Natural killer cell (primary cell): ENCODE measurements at regions not wholly inside any gene's neighbourhood (a gene's known extent, or its start where the extent isn't known, plus 50 kb on each side); places are given as distances from the start of the nearest gene placed in this dataset.

Experiments
- ATAC-seq, 3 donors: fragments of 150-1000 bp in 2 of 3; fragments of 200-7000 bp in 1 of 3; cut with Tn5 transposase; 1 replicate in 1 of 3; 2 replicates in 2 of 3; pipeline ENCODE4 v1.10.0; 2021; ENCODE audit warnings: mild to moderate bottlenecking in 2 of 3, moderate library complexity in 2 of 3
- DNase-seq, 2 donors: peaks; one replicate each; pipeline versions ENCODE4 v3.0.0 to v3.0.0-alpha.2; 2013 to 2021; ENCODE audit warnings: mixed read lengths in 1 of 2
- H3K27ac ChIP-seq: one replicate; pipeline ENCODE4 v1.5.1; 2013; ENCODE audit warnings: mild to moderate bottlenecking, low read length
- H3K27me3 ChIP-seq: one replicate; pipeline ENCODE4 v1.6.1; 2013; ENCODE audit warnings: low read length; ENCODE audit not compliant: control insufficient read depth, insufficient read depth
- H3K36me3 ChIP-seq: one replicate; pipeline ENCODE4 v1.6.1; 2013; ENCODE audit warnings: low read length; ENCODE audit not compliant: control insufficient read depth, insufficient read depth
- H3K4me1 ChIP-seq: one replicate; pipeline ENCODE4 v1.6.1; 2013; ENCODE audit warnings: low read length; ENCODE audit not compliant: control insufficient read depth, insufficient read depth
- H3K4me3 ChIP-seq: one replicate; pipeline ENCODE4 v1.5.1; 2013; ENCODE audit warnings: low read length
- H3K9me3 ChIP-seq: one replicate; pipeline ENCODE4 v1.6.1; 2013; ENCODE audit warnings: low read length; ENCODE audit not compliant: control insufficient read depth, insufficient read depth
- H3K27ac Mint-ChIP-seq, 2 donors: one replicate each; pipeline ENCODE4 v1.8.0; 2022; ENCODE audit warnings: mild to moderate bottlenecking in 2 of 2, mixed read lengths in 2 of 2, moderate library complexity in 1 of 2
- H3K27me3 Mint-ChIP-seq, 2 donors: one replicate each; pipeline ENCODE4 v1.8.0; 2022; ENCODE audit warnings: low read depth in 2 of 2, mixed read lengths in 2 of 2
- H3K36me3 Mint-ChIP-seq: one replicate; pipeline ENCODE4 v1.8.0; 2022; ENCODE audit warnings: mixed read lengths
- H3K4me1 Mint-ChIP-seq, 2 donors: one replicate each; pipeline ENCODE4 v1.8.0; 2022; ENCODE audit warnings: mixed read lengths in 2 of 2
- H3K4me3 Mint-ChIP-seq: one replicate; pipeline ENCODE4 v1.8.0; 2022; ENCODE audit warnings: mild to moderate bottlenecking, moderate library complexity, mixed read lengths
- H3K9me3 Mint-ChIP-seq, 2 donors: one replicate each; pipeline ENCODE4 v1.8.0; 2022; ENCODE audit warnings: mixed read lengths in 2 of 2
- CTCF ChIP-seq: fragments of 200-600 bp; IDR thresholded peaks from one replicate; pipeline ENCODE4 v1.8.0; 2022; ENCODE audit warnings: antibody characterized with exemption
- WGBS: methylation state at CpG from one replicate; pipeline ENCODE4 v1.1.7; 2013; ENCODE audit warnings: missing lambda C conversion rate; ENCODE audit not compliant: insufficient coverage; 5-methylcytosine and 5-hydroxymethylcytosine counted together
- intact Hi-C: fragments of 100-400 bp; cut with micrococcal nuclease; formaldehyde crosslinking; loops from one replicate; pipeline ENCODE4 v1.14.2; 2022

DNA sequence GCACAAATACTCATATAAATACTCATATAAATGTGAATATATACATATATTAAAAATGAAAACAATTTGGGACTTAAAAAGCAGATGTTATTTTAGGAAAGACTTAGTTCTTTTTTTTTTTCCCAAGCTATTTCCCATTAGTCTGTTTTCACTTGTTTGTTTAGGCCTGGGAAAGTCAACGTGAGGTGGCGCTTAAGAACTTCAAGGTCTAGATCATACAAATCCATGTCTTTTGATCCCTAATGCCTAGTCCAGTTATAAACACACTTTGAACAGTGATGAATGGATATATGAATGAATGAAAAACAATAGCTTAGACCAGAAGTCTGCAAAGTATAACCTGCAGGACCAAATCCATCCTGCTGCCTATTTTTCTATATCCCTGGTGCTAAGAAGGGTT is 224.5 kb downstream of the CGGBP1 start:
- Histone ChIP-seq H3K27ac (no peak overlapping the region), H3K9me3 (no peaks in the 10 kb centered on the region), H3K4me3 (no peak overlapping the region), H3K27me3 (no peaks in the 10 kb centered on the region), H3K36me3 (no peaks in the 10 kb centered on the region), H3K4me1 (no peaks in the 10 kb centered on the region)
- Mint-ChIP-seq H3K9me3 (no peaks in the 10 kb centered on the region), H3K27me3 (no peaks in the 10 kb centered on the region), H3K36me3 (no peaks in the 10 kb centered on the region), H3K4me3 (no peak overlapping the region), H3K27ac (no peak overlapping the region), H3K4me1 (no peaks in the 10 kb centered on the region)
- DNase-seq (no peak), ATAC-seq (no peak)
- intact Hi-C loops, result no loop called here
- no CpG with 5 or more reads among the region's 2 CpGs for WGBS
- no peak for TF ChIP-seq CTCF

DNA sequence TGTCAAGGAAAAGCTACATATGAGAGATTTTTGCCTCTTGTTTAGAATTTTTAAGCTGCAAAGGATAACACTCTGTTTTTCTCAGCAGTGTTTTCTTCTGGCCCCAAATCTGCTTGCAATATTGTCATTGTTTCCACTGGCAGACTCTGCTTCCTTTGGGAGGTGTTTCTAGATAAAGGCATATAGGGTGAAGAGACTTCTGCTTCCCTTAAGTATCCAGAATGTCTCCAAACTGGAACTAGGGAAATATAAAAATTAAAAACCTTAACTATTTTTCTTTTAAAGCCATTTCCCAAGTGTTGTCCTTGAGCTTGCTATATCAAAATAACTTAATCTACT is 225.8 kb downstream of the CGGBP1 start:
- ATAC-seq (no peak), DNase-seq (no peak)
- Histone ChIP-seq H3K4me3 (no peak overlapping the region), H3K27ac (no peak overlapping the region), H3K27me3 (no peaks in the 10 kb centered on the region), H3K4me1 (no peaks in the 10 kb centered on the region), H3K36me3 (no peaks in the 10 kb centered on the region), H3K9me3 (no peaks in the 10 kb centered on the region)
- Mint-ChIP-seq H3K36me3 (no peaks in the 10 kb centered on the region), H3K27me3 (no peaks in the 10 kb centered on the region), H3K9me3 (no peaks in the 10 kb centered on the region), H3K4me3 (no peak overlapping the region), H3K4me1 (no peaks in the 10 kb centered on the region), H3K27ac (no peak overlapping the region)
- intact Hi-C loops, result no loop called here
- TF ChIP-seq CTCF, result no peak

GRCh38 chr3:87828046-87828445 is 230.8 kb downstream of the CGGBP1 start:
- no peaks in the 10 kb centered on the region for H3K36me3 Mint-ChIP-seq
- intact Hi-C loops, result no loop called here

More at GRCh38 chr3:87828046-87828445, 230.8 kb downstream of the CGGBP1 start:
- H3K27me3 ChIP-seq, result no peaks in the 10 kb centered on the region
- no peaks in the 10 kb centered on the region for H3K4me1 Mint-ChIP-seq
- no peak for TF ChIP-seq CTCF
- no peaks in the 10 kb centered on the region for H3K36me3 ChIP-seq
- H3K9me3 ChIP-seq, result no peaks in the 10 kb centered on the region
- no peak overlapping the region for H3K4me3 Mint-ChIP-seq
- ATAC-seq (no peak), DNase-seq (no peak)
- no peak overlapping the region for H3K4me3 ChIP-seq
- no peaks in the 10 kb centered on the region for H3K27me3 Mint-ChIP-seq
- no peaks in the 10 kb centered on the region for H3K9me3 Mint-ChIP-seq
- WGBS, result 0% methylated on average over 1 of the region's 3 CpGs
- H3K27ac ChIP-seq, result no peak overlapping the region
- no peaks in the 10 kb centered on the region for H3K4me1 ChIP-seq
- H3K27ac Mint-ChIP-seq, result no peak overlapping the region
